D721Med (cell line): ENCODE measurements at regions not wholly inside any gene's neighbourhood (a gene's known extent, or its start where the extent isn't known, plus 50 kb on each side); places are given as distances from the start of the nearest gene placed in this dataset.

Experiments used
- DNase-seq: peaks from one replicate; pipeline ENCODE4 v3.0.0; 2011; ENCODE audit warnings: low spot score; ENCODE audit not compliant: insufficient read length
- FAIRE-seq: peaks from 2 replicates; lab custom pipeline; 2011; peaks lifted over from hg19 to GRCh38; lab: Jason Lieb, UNC
- CTCF ChIP-seq: IDR thresholded peaks from 2 replicates; pipeline ENCODE4 v1.5.1; 2012; ENCODE audit warnings: mild to moderate bottlenecking, control low read depth; ENCODE audit not compliant: insufficient read depth; ENCODE audit errors: missing control alignments

GRCh38 chr7:68458010-68458908 lies 1140.0 kb upstream of the AUTS2 start:
- no peak for DNase-seq
- FAIRE-seq: no peak
- no peak for TF ChIP-seq CTCF

DNA sequence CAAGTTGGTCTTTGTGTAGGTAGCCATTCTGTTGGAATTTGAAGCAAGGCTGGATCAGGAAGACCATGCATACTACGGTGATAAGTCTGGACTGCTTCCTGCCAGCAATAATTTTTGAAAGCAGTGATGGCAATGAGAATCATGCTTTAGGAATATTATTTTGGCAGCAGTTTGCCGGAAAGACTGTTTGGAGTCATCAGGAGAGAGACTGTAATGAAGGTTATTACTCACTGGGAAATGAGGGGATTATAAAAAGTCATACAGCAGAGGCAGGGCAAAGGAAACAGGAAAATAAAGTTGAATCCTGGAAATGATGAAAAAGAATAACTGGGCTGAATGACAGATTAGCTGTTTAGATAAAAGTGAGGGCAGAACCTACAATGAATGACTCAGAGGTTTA lies 1136.8 kb upstream of the AUTS2 start:
- DNase-seq: no peak
- FAIRE-seq: no peak
- TF ChIP-seq CTCF: no peak

- DNase-seq: no peak
- no peak for FAIRE-seq
- no peak for TF ChIP-seq CTCF
Observed at GRCh38 chr7:68470836-68471435, 1127.3 kb upstream of the AUTS2 start.

DNA sequence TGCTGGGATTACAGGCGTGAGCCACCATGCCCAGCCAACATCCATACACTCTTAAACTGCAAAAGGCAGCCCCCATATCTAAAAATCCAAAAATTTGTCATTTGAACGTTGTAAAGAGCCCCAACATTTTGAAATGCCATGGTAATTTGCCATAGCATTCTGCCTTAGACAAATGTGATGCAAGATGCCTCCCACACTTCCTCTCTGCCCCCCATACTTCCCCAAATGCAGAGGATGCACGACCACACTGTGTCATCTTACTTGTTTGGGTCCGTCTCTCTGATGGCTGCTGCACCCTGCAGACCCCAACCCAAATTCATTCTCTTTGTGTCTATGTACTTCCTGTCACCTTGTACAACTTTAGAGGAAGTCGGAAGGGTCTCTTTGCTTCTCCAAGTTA lies 1125.6 kb upstream of the AUTS2 start:
- TF ChIP-seq CTCF: no peak
- no peak for FAIRE-seq
- DNase-seq: no peak

- no peak for DNase-seq
- TF ChIP-seq CTCF: no peak
- no peak for FAIRE-seq
Observed at GRCh38 chr7:68474661-68475216, 1123.5 kb upstream of the AUTS2 start.

DNA sequence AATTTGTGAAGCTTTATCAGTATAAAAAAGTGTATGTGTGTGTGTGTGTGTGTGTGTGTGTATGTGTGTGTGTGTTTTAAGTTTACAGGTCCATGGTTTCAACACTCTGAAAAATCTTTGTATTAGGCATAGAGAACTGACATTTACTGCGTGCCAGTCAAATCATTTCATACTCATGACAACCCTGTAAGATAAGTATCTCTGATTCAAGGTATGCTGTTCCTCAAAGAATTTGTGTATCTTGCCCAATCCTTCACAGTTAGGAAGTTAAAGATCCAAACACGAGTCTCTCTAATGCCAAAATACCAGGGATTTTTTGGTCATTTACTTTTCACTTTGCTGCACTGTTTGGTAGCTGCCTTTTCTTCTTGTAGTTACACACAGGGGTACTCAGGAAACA lies 1121.3 kb upstream of the AUTS2 start:
- DNase-seq (no peak), FAIRE-seq (no peak)
- TF ChIP-seq CTCF: no peak

DNA sequence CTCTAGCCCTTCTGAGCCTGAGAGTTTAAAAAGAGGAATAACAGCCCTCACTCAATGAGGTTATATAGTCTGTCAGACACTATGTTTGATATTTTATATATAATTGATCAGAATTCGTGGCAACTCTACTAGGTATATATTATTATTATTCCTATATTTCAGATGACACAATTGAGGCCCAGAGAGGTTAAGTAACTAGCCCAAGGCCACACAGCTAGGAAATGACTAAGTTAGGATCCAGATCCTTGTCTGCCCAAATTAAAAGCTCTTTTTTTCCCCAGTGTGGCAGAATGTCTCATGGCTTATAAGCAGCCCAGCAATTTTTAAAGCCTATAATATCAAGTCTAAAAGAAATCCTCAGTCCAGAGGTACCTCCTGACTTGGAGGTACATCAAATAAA lies 1119.9 kb upstream of the AUTS2 start:
- FAIRE-seq (no peak), DNase-seq (no peak)
- TF ChIP-seq CTCF: no peak
